ENCODE measurements at regions not wholly inside any gene's neighbourhood (a gene's known extent, or its start where the extent isn't known, plus 50 kb on each side); places are given as distances from the start of the nearest gene placed in this dataset.
A peak's percentile ranks its signal among the peaks of the same experiment; 100 is the strongest.

GRCh38 chr3:124142389-124142970 is 150.6 kb upstream of the ROPN1 start:
- TF ChIP-seq CTCF (IDR thresholded peaks at IDR 0.05; ENCODE audit: control insufficient read depth, insufficient read depth, low read depth, low read length, missing control alignments) = no peak
- no peak for DNase-seq (ENCODE audit: low read depth)
- no peak overlapping the region for H3K4me3 ChIP-seq (ENCODE audit: control insufficient read depth, low read depth, low read length)

DNA sequence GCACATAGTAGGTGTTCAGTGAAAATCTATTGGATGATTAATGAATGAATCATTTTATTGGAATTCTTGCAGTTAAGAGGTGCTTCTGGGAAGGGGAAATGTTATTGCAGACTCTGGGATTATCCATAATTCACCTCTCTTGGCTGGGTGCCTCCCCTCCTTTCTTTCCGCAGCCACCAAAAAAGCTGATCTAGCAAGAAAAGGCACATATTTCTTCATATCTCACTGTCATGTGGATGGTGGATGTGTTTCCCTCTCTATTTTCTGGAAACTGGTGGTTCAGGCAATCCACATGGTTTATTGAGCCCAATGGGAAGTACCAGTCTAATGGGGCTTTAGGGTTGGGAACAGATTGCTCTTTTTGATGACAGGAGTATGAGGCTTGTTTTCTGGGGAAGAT is 151.1 kb upstream of the ROPN1 start:
- no peak for DNase-seq (ENCODE audit: low read depth)
- no peak for TF ChIP-seq CTCF (IDR thresholded peaks at IDR 0.05; ENCODE audit: control insufficient read depth, insufficient read depth, low read depth, low read length, missing control alignments)
- no peak overlapping the region for H3K4me3 ChIP-seq (ENCODE audit: control insufficient read depth, low read depth, low read length)

GRCh38 chr3:124144035-124144814 is 152.3 kb upstream of the ROPN1 start:
- DNase-seq (ENCODE audit: low read depth) = no peak
- H3K4me3 ChIP-seq (ENCODE audit: control insufficient read depth, low read depth, low read length) = no peak overlapping the region
- TF ChIP-seq CTCF (IDR thresholded peaks at IDR 0.05; ENCODE audit: control insufficient read depth, insufficient read depth, low read depth, low read length, missing control alignments) = no peak

DNA sequence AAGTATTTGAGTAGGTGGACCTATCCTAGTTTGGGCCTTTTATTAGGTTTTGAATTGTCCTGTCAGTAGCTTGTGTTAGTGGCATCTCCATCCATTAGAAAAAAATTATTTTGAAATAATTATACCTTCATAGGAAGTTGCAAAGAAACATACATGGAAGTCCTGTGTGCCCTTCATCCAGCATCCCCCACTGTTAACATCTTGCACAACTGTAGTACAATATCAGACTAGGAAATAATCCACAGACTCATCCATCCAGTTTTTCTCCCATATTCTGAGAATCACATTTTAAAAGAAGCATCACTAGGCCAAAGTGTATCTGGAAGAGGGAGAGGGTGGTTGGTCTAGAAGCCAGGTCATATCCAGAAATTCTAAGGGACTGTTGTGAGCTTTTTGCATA is 155.5 kb upstream of the ROPN1 start:
- no peak for TF ChIP-seq CTCF (IDR thresholded peaks at IDR 0.05; ENCODE audit: control insufficient read depth, insufficient read depth, low read depth, low read length, missing control alignments)
- DNase-seq (ENCODE audit: low read depth) = no peak
- no peak overlapping the region for H3K4me3 ChIP-seq (ENCODE audit: control insufficient read depth, low read depth, low read length)

- TF ChIP-seq CTCF (IDR thresholded peaks at IDR 0.05; ENCODE audit: control insufficient read depth, insufficient read depth, low read depth, low read length, missing control alignments) = peak; percentile 16
- no peak overlapping the region for H3K4me3 ChIP-seq (ENCODE audit: control insufficient read depth, low read depth, low read length)
- DNase-seq (ENCODE audit: low read depth) = no peak
Observed at GRCh38 chr3:124147946-124148345, 156.0 kb upstream of the ROPN1 start.

DNA sequence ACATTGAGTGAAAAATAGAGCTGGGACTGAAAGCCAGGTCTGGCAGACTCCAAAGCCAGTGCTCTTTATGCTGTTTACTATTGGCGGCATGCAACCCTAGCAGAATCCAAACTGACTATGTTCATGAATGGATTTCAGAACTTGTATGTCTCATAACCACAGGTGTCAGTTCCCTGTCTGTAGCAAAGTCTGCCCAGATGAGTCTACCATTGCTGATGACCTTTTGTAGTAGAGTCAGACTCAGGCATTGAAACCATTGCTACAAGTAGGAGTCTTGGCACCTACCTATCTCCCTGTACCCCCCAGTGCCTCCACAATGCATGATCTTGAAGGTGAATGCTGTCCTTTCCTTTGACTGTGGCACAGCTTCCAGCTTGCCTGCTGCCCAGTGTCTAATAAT is 157.2 kb upstream of the ROPN1 start:
- no peak for TF ChIP-seq CTCF (IDR thresholded peaks at IDR 0.05; ENCODE audit: control insufficient read depth, insufficient read depth, low read depth, low read length, missing control alignments)
- no peak overlapping the region for H3K4me3 ChIP-seq (ENCODE audit: control insufficient read depth, low read depth, low read length)
- no peak for DNase-seq (ENCODE audit: low read depth)
